Pancreas (tissue), 10 donors: ENCODE measurements at regions not wholly inside any gene's neighbourhood (a gene's known extent, or its start where the extent isn't known, plus 50 kb on each side); places are given as distances from the start of the nearest gene placed in this dataset.
"Not testable (repeated sequence)": the region's sequence is repeated elsewhere in the genome, so short reads cannot be mapped to it uniquely, and the experiment has no call there.

Source experiments
- ATAC-seq, 4 donors: fragments of 200-7000 bp; cut with Tn5 transposase; one replicate each; pipeline versions ENCODE4 v1.8.0 to v1.9.1; 2020; ENCODE audit warnings: mild to moderate bottlenecking in 4 of 4, moderate library complexity in 4 of 4
- DNase-seq, 6 donors: peaks; one replicate each; pipeline ENCODE4 v3.0.0-alpha.2; 2020
- FAIRE-seq: peaks from 2 replicates; lab custom pipeline; 2012; peaks lifted over from hg19 to GRCh38; lab: Jason Lieb, UNC
- H3K27ac ChIP-seq, 4 donors: fragments of 200-600 bp; sonication (generic); 1 replicate in 3 of 4; 2 replicates in 1 of 4; pipeline versions ENCODE4 v1.5.0 to v1.8.0; 2020
- H3K27me3 ChIP-seq, 4 donors: fragments of 200-600 bp; one replicate each; pipeline ENCODE4 v1.8.0; 2021
- H3K36me3 ChIP-seq, 3 donors: fragments of 200-600 bp; sonication (generic) in 1 of 3; one replicate each; pipeline versions ENCODE4 v1.5.0 to v1.8.0; 2020 to 2021
- H3K4me1 ChIP-seq, 3 donors: fragments of 200-600 bp; one replicate each; pipeline ENCODE4 v1.8.0; 2021
- H3K4me3 ChIP-seq, 4 donors: fragments of 200-600 bp; sonication (generic) in 2 of 4; one replicate each; pipeline versions ENCODE4 v1.5.0 to v1.8.0; 2020 to 2021
- H3K9me3 ChIP-seq, 4 donors: fragments of 200-600 bp; one replicate each; pipeline ENCODE4 v1.8.0; 2021
- WGBS, 2 donors: extraction: QIAGEN DNeasy Blood & Tissue Kit; methylation state at CpG; one replicate each; pipeline ENCODE4 v1.1.7; 2013; 5-methylcytosine and 5-hydroxymethylcytosine counted together
- intact Hi-C, 3 donors: fragments of 100-400 bp; cut with DNase I; formaldehyde crosslinking; loops; one replicate each; pipeline versions ENCODE4 v1.11.1 to v1.14.2; 2022
- TF ChIP-seq, protein P1 (sequence below), 4 donors: fragments of 200-600 bp; sonication (generic) in 3 of 4; IDR thresholded peaks; one replicate each; pipeline versions ENCODE4 v1.5.0 to v1.8.0; 2021; ENCODE audit warnings: antibody characterized with exemption in 4 of 4
- donor health status: healthy with polysubstance abuse.
- donor health status: DM: no; HTN: no; CAD: no; lungs with moderate emphysema.
- donor health status: DM: no; HTN: no; CAD: no.
- donor health status: control.
- donor health status: control.
- donor health status: Bipolar disorder and iron deficiency.
- donor health status: DM: yes; HTN: yes; CAD: no.
- donor health status: DM: no; HTN: no; CAD: no.
- donor health status: DM: no; HTN: no; CAD: no.
- donor health status: DM: yes; HTN: yes; CAD: no.

DNA sequence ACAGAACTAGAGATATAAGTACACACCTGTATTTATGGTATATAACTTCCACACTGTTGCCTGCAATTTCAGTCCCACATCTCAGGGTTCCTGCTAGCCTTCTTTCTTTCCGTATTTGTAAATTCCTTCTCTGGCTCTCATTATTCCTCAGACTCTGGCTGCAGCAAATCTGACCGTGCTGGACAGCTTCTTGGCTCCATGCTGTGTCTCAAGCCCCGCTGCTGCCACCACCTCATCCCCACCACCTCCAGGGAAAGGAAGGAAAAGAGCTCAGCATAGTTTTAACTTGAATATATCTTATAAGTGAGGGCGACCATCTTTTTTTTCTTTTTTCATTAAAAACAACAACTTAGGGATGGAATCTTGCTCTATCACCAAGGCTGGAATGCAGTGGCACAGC lies 155.6 kb upstream of the CXCL13 start:
- Histone ChIP-seq H3K27me3 (no peaks in the 10 kb centered on the region), H3K27ac (no peak overlapping the region), H3K9me3 (no peaks in the 10 kb centered on the region), H3K4me1 (no peaks in the 10 kb centered on the region), H3K4me3 (no peak overlapping the region), H3K36me3 (no peaks in the 10 kb centered on the region)
- FAIRE-seq (no peak), DNase-seq (no peak), ATAC-seq (no peak)
- intact Hi-C loops: no loop called here
- TF ChIP-seq, protein P1, sequence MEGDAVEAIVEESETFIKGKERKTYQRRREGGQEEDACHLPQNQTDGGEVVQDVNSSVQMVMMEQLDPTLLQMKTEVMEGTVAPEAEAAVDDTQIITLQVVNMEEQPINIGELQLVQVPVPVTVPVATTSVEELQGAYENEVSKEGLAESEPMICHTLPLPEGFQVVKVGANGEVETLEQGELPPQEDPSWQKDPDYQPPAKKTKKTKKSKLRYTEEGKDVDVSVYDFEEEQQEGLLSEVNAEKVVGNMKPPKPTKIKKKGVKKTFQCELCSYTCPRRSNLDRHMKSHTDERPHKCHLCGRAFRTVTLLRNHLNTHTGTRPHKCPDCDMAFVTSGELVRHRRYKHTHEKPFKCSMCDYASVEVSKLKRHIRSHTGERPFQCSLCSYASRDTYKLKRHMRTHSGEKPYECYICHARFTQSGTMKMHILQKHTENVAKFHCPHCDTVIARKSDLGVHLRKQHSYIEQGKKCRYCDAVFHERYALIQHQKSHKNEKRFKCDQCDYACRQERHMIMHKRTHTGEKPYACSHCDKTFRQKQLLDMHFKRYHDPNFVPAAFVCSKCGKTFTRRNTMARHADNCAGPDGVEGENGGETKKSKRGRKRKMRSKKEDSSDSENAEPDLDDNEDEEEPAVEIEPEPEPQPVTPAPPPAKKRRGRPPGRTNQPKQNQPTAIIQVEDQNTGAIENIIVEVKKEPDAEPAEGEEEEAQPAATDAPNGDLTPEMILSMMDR (IDR thresholded peaks at IDR 0.05): no peak
- 64 to 73% methylated on average over 4 of the region's 4 CpGs for WGBS, 2 donors

DNA sequence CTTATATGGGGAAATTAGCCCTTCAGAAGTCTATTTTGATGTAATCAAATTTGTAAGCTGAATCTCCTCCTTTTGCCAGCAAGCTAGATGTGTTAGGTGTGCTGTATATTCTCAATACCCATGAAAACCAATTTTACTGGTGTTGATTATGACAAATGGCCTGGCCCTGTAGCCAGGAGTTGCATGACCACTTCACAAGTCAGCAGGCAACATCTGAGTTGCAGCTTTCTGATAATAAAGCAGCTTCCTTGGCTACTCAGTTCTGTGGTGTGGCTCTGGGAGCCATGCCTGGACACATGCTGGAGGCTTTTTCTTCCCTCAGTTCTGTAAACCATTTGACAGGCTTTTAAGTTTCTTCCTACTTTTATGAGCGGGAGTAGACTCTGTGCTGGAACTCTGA lies 154.1 kb upstream of the CXCL13 start:
- ATAC-seq (no peak), FAIRE-seq (no peak), DNase-seq (no peak)
- Histone ChIP-seq H3K27me3 (no peaks in the 10 kb centered on the region), H3K36me3 (no peaks in the 10 kb centered on the region), H3K4me1 (no peaks in the 10 kb centered on the region), H3K27ac (no peak overlapping the region), H3K4me3 (no peak overlapping the region), H3K9me3 (no peaks in the 10 kb centered on the region)
- 0% methylated on average over 1 of the region's 1 CpG for WGBS, 2 donors
- TF ChIP-seq, protein P1 (IDR thresholded peaks at IDR 0.05): no peak
- intact Hi-C loops: no loop called here

DNA sequence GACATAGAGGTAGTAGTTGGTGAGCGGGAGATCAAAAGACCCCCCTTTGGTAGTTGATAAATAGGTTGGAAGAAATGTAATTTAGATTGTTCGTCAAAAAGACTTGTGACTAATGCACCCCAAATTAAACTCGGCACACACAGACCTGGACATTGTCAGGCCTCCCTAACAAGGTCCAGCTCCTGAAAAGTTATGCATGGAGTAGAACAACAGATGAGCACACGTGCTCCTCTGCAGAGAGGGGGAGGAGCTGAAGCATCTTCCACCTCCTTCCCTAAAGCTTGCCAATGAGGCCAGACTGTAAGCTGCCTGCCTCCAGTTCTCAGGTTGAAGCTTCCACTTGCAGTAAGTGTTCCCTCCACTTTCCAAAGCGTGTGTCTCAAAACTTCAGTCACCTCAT lies 153.5 kb upstream of the CXCL13 start:
- ATAC-seq, DNase-seq, H3K4me1 ChIP-seq, H3K27ac ChIP-seq, FAIRE-seq, H3K27me3 ChIP-seq, H3K9me3 ChIP-seq, intact Hi-C loops, H3K36me3 ChIP-seq, H3K4me3 ChIP-seq: not testable (repeated sequence)
- WGBS, 2 donors: 51 to 54% methylated on average over 4 to 5 of the region's 5 CpGs

DNA sequence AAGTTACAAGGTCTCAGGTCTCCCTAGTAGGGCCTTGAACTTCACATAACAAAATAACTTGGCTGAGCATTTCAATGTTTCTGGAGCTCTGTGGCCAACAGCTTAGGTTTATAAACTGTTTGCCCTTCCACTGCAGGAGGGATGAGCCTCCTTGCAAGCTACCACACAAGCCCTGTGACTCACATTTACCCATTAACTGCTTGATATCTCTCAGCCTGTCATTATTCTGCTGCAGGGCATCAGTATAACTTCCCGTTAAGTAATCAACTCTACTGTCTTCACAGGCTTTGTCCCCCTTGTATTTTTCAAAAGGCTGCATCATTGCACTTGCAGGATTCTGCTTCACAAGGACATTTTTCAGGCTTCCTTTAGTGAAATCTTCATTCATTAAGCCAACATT lies 151.7 kb upstream of the CXCL13 start:
- ATAC-seq: no peak
- no peaks in the 10 kb centered on the region for H3K27me3 ChIP-seq
- 71 to 76% methylated on average over 1 of the region's 1 CpG for WGBS, 2 donors
- no peak for FAIRE-seq
- no peak for DNase-seq
- intact Hi-C loops: no loop called here
- no peak overlapping the region for H3K27ac ChIP-seq
- no peaks in the 10 kb centered on the region for H3K36me3 ChIP-seq
- no peak overlapping the region for H3K4me3 ChIP-seq
- no peaks in the 10 kb centered on the region for H3K4me1 ChIP-seq
- H3K9me3 ChIP-seq: no peaks in the 10 kb centered on the region
- TF ChIP-seq, protein P1 (IDR thresholded peaks at IDR 0.05): no peak

DNA sequence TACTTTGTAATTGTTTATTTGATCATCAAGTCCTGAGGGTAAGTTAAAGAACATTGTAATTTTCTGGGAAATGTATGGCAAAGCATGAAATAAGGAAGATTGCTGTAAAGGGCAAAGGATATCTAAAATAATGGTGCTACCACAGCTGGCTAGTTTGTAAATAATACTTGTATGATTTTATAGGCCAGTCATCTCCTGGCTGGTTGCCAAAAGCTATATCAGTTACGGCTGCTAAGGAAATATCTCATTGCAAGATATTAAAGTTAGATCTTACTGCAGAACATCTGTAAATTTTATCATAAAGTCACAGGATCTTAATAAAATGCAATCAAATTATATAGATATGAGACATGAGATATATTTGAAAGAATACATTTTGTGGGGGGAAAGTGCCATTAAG lies 150.8 kb upstream of the CXCL13 start:
- 0% methylated on average over 1 of the region's 1 CpG for WGBS, 2 donors
- TF ChIP-seq, protein P1 (IDR thresholded peaks at IDR 0.05): no peak
- ATAC-seq (no peak), FAIRE-seq (no peak), DNase-seq (no peak)
- no peak overlapping the region for H3K27ac ChIP-seq
- H3K27me3 ChIP-seq: no peaks in the 10 kb centered on the region
- H3K9me3 ChIP-seq: no peaks in the 10 kb centered on the region
- no peaks in the 10 kb centered on the region for H3K36me3 ChIP-seq
- H3K4me3 ChIP-seq: no peak overlapping the region
- intact Hi-C loops: no loop called here
- no peaks in the 10 kb centered on the region for H3K4me1 ChIP-seq

DNA sequence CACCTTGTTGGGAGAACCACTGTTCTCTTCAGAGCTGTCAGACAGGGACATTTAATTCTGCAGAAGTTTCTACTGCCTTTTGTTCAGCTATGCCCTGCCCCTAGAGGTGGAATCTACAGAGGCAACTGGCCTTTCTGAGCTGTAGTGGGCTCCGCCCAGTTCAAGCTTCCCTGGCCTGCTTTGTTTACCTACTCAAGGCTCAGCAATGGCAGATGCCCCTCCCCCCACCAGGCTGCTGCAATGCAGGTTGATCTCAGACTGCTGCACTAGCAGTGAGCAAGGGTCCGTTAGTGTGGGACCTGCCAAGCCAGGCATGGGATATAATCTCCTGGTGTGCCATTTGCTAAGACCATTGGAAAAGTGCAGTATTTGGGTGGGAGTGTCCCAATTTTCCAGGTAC lies 141.5 kb upstream of the CXCL13 start:
- DNase-seq, H3K27ac ChIP-seq, FAIRE-seq, ATAC-seq, H3K9me3 ChIP-seq, H3K4me1 ChIP-seq, H3K36me3 ChIP-seq, H3K4me3 ChIP-seq, intact Hi-C loops, H3K27me3 ChIP-seq: not testable (repeated sequence)
- WGBS, 2 donors: 87 to 92% methylated on average over 2 of the region's 2 CpGs
